ENCODE measurements at regions not wholly inside any gene's neighbourhood (a gene's known extent, or its start where the extent isn't known, plus 50 kb on each side); places are given as distances from the start of the nearest gene placed in this dataset.

- Histone ChIP-seq H3K4me2 (ENCODE audit: low read length) (no peak overlapping the region), H4K20me1 (ENCODE audit: control insufficient read depth, insufficient read depth, low read depth, low read length) (no peaks in the 10 kb centered on the region), H3K9me2 (replicated peaks; ENCODE audit: control insufficient read depth, low read length) (no peaks in the 10 kb centered on the region), H3K36me3 (ENCODE audit: control insufficient read depth, low read length) (no peaks in the 10 kb centered on the region), H3K9me3 (ENCODE audit: control insufficient read depth, insufficient read depth, low read length) (no peaks in the 10 kb centered on the region), H3K79me2 (ENCODE audit: control insufficient read depth, low read length) (no peaks in the 10 kb centered on the region), H3K4me3 (ENCODE audit: low read length) (no peak overlapping the region), H3K4me1 (ENCODE audit: control insufficient read depth, low read length) (no peaks in the 10 kb centered on the region), H3F3A (ENCODE audit: control insufficient read depth, insufficient read depth) (no peaks in the 10 kb centered on the region), H3K27ac (ENCODE audit: low read depth, low read length) (no peak overlapping the region), H3K27me3 (ENCODE audit: control insufficient read depth, low read length) (no peaks in the 10 kb centered on the region)
- TF ChIP-seq, protein P1, sequence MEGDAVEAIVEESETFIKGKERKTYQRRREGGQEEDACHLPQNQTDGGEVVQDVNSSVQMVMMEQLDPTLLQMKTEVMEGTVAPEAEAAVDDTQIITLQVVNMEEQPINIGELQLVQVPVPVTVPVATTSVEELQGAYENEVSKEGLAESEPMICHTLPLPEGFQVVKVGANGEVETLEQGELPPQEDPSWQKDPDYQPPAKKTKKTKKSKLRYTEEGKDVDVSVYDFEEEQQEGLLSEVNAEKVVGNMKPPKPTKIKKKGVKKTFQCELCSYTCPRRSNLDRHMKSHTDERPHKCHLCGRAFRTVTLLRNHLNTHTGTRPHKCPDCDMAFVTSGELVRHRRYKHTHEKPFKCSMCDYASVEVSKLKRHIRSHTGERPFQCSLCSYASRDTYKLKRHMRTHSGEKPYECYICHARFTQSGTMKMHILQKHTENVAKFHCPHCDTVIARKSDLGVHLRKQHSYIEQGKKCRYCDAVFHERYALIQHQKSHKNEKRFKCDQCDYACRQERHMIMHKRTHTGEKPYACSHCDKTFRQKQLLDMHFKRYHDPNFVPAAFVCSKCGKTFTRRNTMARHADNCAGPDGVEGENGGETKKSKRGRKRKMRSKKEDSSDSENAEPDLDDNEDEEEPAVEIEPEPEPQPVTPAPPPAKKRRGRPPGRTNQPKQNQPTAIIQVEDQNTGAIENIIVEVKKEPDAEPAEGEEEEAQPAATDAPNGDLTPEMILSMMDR (IDR thresholded peaks at IDR 0.05; ENCODE audit: low read depth, low read length, poor library complexity, severe bottlenecking), result no peak
- no peak for TF ChIP-seq EZH2phosphoT487 (IDR thresholded peaks at IDR 0.05; ENCODE audit: borderline replicate concordance, low read length)
Measured at GRCh38 chr10:4234661-4235060, 449.7 kb upstream of the KLF6 start.

DNA sequence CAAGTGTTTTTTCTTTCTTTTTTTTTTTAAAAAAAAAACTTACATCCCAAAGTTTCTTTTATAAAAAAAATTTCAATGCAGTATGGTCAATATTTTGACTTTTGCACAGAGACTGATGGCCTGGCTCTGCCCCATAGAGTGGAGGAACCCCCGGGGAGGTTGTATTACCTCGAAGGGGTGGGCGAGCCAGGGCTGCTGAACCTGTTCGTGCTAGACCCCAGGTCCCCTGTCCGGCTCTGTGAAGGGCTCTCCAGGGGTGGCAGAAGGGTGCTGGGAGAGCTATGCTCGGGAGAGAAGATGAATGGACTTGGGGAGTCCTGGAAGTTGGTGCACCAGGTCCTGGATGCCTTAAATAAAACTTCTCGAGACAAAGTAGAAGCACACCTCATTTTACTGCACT lies 446.4 kb upstream of the KLF6 start:
- H3K36me3 ChIP-seq (ENCODE audit: control insufficient read depth, low read length), result no peaks in the 10 kb centered on the region
- no peak overlapping the region for H3K4me2 ChIP-seq (ENCODE audit: low read length)
- H3K9me3 ChIP-seq (ENCODE audit: control insufficient read depth, insufficient read depth, low read length), result no peaks in the 10 kb centered on the region
- no peak overlapping the region for H3K27ac ChIP-seq (ENCODE audit: low read depth, low read length)
- no peaks in the 10 kb centered on the region for H3K79me2 ChIP-seq (ENCODE audit: control insufficient read depth, low read length)
- no peak overlapping the region for H3K4me3 ChIP-seq (ENCODE audit: low read length)
- no peaks in the 10 kb centered on the region for H3F3A ChIP-seq (ENCODE audit: control insufficient read depth, insufficient read depth)
- no peaks in the 10 kb centered on the region for H3K27me3 ChIP-seq (ENCODE audit: control insufficient read depth, low read length)
- H3K4me1 ChIP-seq (ENCODE audit: control insufficient read depth, low read length), result no peaks in the 10 kb centered on the region
- TF ChIP-seq, protein P1 (IDR thresholded peaks at IDR 0.05; ENCODE audit: low read depth, low read length, poor library complexity, severe bottlenecking), result no peak
- no peak for TF ChIP-seq EZH2phosphoT487 (IDR thresholded peaks at IDR 0.05; ENCODE audit: borderline replicate concordance, low read length)
- H4K20me1 ChIP-seq (ENCODE audit: control insufficient read depth, insufficient read depth, low read depth, low read length), result no peaks in the 10 kb centered on the region
- no peaks in the 10 kb centered on the region for H3K9me2 ChIP-seq (replicated peaks; ENCODE audit: control insufficient read depth, low read length)

DNA sequence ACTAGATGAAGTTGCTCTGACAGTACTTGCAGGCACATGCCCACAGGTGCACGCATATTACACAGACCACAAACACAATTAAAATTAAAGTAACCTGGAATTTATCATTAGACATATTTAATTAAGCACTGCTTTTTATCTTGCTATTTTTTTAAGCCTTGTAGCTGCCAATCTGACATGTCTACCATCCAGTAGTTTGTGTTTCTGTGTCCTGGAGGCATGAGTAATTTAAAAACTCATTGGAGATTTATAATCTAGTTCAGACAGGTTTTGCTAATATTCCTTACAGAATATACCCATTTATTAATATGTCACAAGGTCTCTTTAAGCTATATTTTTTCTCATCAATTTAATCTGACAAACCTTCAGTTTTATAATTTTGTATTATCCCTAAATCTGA lies 445.0 kb upstream of the KLF6 start:
- Histone ChIP-seq H3K4me2 (ENCODE audit: low read length) (no peak overlapping the region), H3K4me1 (ENCODE audit: control insufficient read depth, low read length) (no peaks in the 10 kb centered on the region), H4K20me1 (ENCODE audit: control insufficient read depth, insufficient read depth, low read depth, low read length) (no peaks in the 10 kb centered on the region), H3K4me3 (ENCODE audit: low read length) (no peak overlapping the region), H3K9me3 (ENCODE audit: control insufficient read depth, insufficient read depth, low read length) (no peaks in the 10 kb centered on the region), H3K27ac (ENCODE audit: low read depth, low read length) (no peak overlapping the region), H3K9me2 (replicated peaks; ENCODE audit: control insufficient read depth, low read length) (no peaks in the 10 kb centered on the region), H3K27me3 (ENCODE audit: control insufficient read depth, low read length) (no peaks in the 10 kb centered on the region), H3F3A (ENCODE audit: control insufficient read depth, insufficient read depth) (no peaks in the 10 kb centered on the region), H3K36me3 (ENCODE audit: control insufficient read depth, low read length) (no peaks in the 10 kb centered on the region), H3K79me2 (ENCODE audit: control insufficient read depth, low read length) (no peaks in the 10 kb centered on the region)
- TF ChIP-seq, protein P1 (IDR thresholded peaks at IDR 0.05; ENCODE audit: low read depth, low read length, poor library complexity, severe bottlenecking), result no peak
- no peak for TF ChIP-seq EZH2phosphoT487 (IDR thresholded peaks at IDR 0.05; ENCODE audit: borderline replicate concordance, low read length)

- Histone ChIP-seq H3K4me2 (ENCODE audit: low read length) (no peak overlapping the region), H3K79me2 (ENCODE audit: control insufficient read depth, low read length) (no peaks in the 10 kb centered on the region), H3K4me1 (ENCODE audit: control insufficient read depth, low read length) (no peaks in the 10 kb centered on the region), H3K9me3 (ENCODE audit: control insufficient read depth, insufficient read depth, low read length) (no peaks in the 10 kb centered on the region), H3K4me3 (ENCODE audit: low read length) (no peak overlapping the region), H3K9me2 (replicated peaks; ENCODE audit: control insufficient read depth, low read length) (no peaks in the 10 kb centered on the region), H3K36me3 (ENCODE audit: control insufficient read depth, low read length) (no peaks in the 10 kb centered on the region), H3K27me3 (ENCODE audit: control insufficient read depth, low read length) (no peaks in the 10 kb centered on the region), H3K27ac (ENCODE audit: low read depth, low read length) (no peak overlapping the region), H3F3A (ENCODE audit: control insufficient read depth, insufficient read depth) (no peaks in the 10 kb centered on the region), H4K20me1 (ENCODE audit: control insufficient read depth, insufficient read depth, low read depth, low read length) (no peaks in the 10 kb centered on the region)
- TF ChIP-seq, protein P1 (IDR thresholded peaks at IDR 0.05; ENCODE audit: low read depth, low read length, poor library complexity, severe bottlenecking), result no peak
- no peak for TF ChIP-seq EZH2phosphoT487 (IDR thresholded peaks at IDR 0.05; ENCODE audit: borderline replicate concordance, low read length)
Measured at GRCh38 chr10:4229106-4229505, 444.1 kb upstream of the KLF6 start.
